Endodermal cell (in vitro differentiated cells): ENCODE measurements at regions not wholly inside any gene's neighbourhood (a gene's known extent, or its start where the extent isn't known, plus 50 kb on each side); places are given as distances from the start of the nearest gene placed in this dataset.

Source experiments
- DNase-seq: peaks from one replicate; pipeline ENCODE4 v3.0.0-alpha.2; 2017
- H3K27ac ChIP-seq: 2 replicates; pipeline ENCODE4 v1.5.1; 2013; ENCODE audit warnings: mild to moderate bottlenecking, low read depth, low read length, moderate library complexity
- H3K27me3 ChIP-seq: 2 replicates; pipeline ENCODE4 v1.6.1; 2013; ENCODE audit warnings: mild to moderate bottlenecking, low read length, moderate library complexity; ENCODE audit not compliant: insufficient read depth, control insufficient read depth, poor library complexity, severe bottlenecking
- H3K36me3 ChIP-seq: 2 replicates; pipeline ENCODE4 v1.7.0; 2013; ENCODE audit warnings: mild to moderate bottlenecking, low read length, moderate library complexity; ENCODE audit not compliant: control insufficient read depth, insufficient read depth
- H3K4me1 ChIP-seq: one replicate; pipeline ENCODE4 v1.7.0; 2013; ENCODE audit warnings: low read length; ENCODE audit not compliant: control insufficient read depth, insufficient read depth
- H3K4me3 ChIP-seq: 2 replicates; pipeline ENCODE4 v1.5.1; 2013; ENCODE audit warnings: mild to moderate bottlenecking, low read length, moderate library complexity
- H3K9ac ChIP-seq: 2 replicates; pipeline ENCODE4 v1.6.1; 2013; ENCODE audit warnings: mild to moderate bottlenecking, low read length, moderate library complexity; ENCODE audit not compliant: poor library complexity, severe bottlenecking; ENCODE audit errors: extremely low read depth
- H3K9me3 ChIP-seq: 2 replicates; pipeline ENCODE4 v1.6.1; 2013; ENCODE audit warnings: mild to moderate bottlenecking, low read length, moderate library complexity; ENCODE audit not compliant: control insufficient read depth
- H3K27ac Mint-ChIP-seq: 2 replicates; pipeline ENCODE4 v1.8.0; 2020; ENCODE audit warnings: mixed read lengths
- H3K27me3 Mint-ChIP-seq: 2 replicates; pipeline ENCODE4 v1.8.0; 2021; ENCODE audit warnings: mild to moderate bottlenecking, mixed read lengths; ENCODE audit not compliant: insufficient read depth
- H3K36me3 Mint-ChIP-seq: 2 replicates; pipeline ENCODE4 v1.8.0; 2020; ENCODE audit warnings: low read depth, mixed read lengths
- H3K4me1 Mint-ChIP-seq: 2 replicates; pipeline ENCODE4 v1.8.0; 2020; ENCODE audit warnings: mixed read lengths
- H3K4me3 Mint-ChIP-seq: 2 replicates; pipeline ENCODE4 v1.8.0; 2020; ENCODE audit warnings: mild to moderate bottlenecking, moderate library complexity, mixed read lengths
- H3K9me3 Mint-ChIP-seq: 2 replicates; pipeline ENCODE4 v1.8.0; 2020; ENCODE audit warnings: mild to moderate bottlenecking, mixed read lengths
- WGBS, 2 experiments: methylation state at CpG; one replicate each; pipeline versions ENCODE4 v1.1.5 to v1.1.7; 2013; ENCODE audit warnings: missing lambda C conversion rate in 2 of 2, mixed read lengths in 1 of 2; ENCODE audit not compliant: insufficient coverage in 1 of 2, insufficient read length in 1 of 2; 5-methylcytosine and 5-hydroxymethylcytosine counted together
- TF ChIP-seq, protein P1 (sequence below): fragments of 200-600 bp; sonication (generic); conservative IDR thresholded peaks from 2 replicates; pipeline ENCODE4 v1.5.0; 2021; ENCODE audit warnings: antibody characterized with exemption, mild to moderate bottlenecking

DNA sequence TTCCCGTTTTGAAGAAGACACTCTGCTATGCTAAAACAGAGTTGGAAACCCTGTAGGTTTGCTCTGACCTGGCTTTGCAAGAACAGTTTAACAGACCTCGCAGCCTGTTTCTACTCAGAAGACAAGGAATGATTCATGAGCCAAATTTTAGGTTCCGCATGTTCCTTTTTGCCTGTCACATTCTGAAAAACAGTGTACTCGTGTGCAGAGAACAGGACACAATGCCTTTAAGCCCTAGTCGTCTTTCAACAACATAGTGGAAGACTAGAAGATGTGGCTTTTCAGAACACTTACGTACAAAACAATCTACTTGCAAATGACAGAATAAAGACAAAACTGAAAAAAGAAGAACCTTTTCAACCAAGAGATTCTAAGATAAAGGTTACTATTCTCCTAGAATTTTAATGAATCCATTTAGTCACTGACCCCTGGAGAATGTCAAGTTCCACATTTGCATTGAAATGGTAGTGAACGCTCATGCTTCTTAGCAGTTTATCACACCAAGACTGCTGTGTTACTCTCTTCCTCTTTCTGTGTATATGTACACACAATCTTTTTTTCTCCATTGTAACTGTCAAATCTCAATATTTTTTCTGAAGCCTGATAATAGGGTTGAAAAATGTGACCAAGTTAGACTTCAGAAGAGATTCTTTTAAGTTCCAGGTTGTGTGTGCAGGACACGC lies 220.7 kb upstream of the NRSN1 start:
- no peak overlapping the region for H3K9ac ChIP-seq
- 69 to 76% methylated on average over 6 to 8 of the region's 8 CpGs for WGBS, 2 experiments
- Mint-ChIP-seq H3K27ac (no peak overlapping the region), H3K9me3 (no peaks in the 10 kb centered on the region), H3K27me3 (no peaks in the 10 kb centered on the region), H3K36me3 (no peaks in the 10 kb centered on the region), H3K4me1 (no peaks in the 10 kb centered on the region), H3K4me3 (no peak overlapping the region)
- TF ChIP-seq, protein P1, sequence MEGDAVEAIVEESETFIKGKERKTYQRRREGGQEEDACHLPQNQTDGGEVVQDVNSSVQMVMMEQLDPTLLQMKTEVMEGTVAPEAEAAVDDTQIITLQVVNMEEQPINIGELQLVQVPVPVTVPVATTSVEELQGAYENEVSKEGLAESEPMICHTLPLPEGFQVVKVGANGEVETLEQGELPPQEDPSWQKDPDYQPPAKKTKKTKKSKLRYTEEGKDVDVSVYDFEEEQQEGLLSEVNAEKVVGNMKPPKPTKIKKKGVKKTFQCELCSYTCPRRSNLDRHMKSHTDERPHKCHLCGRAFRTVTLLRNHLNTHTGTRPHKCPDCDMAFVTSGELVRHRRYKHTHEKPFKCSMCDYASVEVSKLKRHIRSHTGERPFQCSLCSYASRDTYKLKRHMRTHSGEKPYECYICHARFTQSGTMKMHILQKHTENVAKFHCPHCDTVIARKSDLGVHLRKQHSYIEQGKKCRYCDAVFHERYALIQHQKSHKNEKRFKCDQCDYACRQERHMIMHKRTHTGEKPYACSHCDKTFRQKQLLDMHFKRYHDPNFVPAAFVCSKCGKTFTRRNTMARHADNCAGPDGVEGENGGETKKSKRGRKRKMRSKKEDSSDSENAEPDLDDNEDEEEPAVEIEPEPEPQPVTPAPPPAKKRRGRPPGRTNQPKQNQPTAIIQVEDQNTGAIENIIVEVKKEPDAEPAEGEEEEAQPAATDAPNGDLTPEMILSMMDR: no peak
- H3K9me3 ChIP-seq: no peaks in the 10 kb centered on the region
- H3K27ac ChIP-seq: no peak overlapping the region
- H3K27me3 ChIP-seq: no peaks in the 10 kb centered on the region
- H3K4me1 ChIP-seq: no peaks in the 10 kb centered on the region
- no peak for DNase-seq
- no peak overlapping the region for H3K4me3 ChIP-seq
- no peaks in the 10 kb centered on the region for H3K36me3 ChIP-seq

DNA sequence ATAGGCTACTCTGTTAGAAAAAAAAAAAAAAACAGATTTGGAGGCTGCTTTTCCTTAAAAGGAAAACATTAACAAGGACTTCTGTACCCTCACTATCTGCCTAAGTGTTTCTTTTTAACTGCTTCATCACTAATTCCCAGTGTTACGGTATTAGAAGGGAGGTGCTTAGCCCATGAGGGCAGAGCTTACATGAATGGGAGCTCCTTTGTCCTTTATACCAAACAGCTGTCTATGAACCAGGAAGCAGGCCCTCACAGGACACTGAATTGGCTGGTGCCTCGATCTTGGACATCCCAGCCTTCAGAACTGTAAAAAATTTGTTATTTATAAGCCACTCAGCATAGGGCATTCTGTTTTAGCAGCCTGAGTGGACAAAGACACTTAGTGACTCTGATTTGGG lies 215.6 kb upstream of the NRSN1 start:
- WGBS, 2 experiments: 83 to 91% methylated on average over 1 to 2 of the region's 2 CpGs

DNA sequence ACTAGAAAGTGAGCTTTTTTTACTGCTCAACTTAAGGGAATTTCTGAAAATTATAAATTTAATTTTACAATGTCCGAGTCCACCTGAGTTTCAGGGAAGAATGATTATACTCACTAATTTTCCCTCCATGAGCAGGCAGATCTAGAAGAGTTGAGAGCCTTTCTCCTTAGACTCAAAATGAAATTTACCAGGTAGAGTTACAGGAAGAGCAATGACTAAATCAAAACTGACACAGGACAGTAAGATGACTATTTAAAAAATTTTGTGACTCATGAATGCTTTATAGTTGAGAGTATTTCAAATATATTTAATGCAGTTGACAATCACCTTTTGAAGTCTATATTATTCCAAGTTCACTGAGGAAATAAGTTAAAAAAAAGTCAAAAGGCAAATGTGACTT lies 198.1 kb upstream of the NRSN1 start:
- Histone ChIP-seq H3K36me3 (no peaks in the 10 kb centered on the region), H3K9me3 (no peaks in the 10 kb centered on the region), H3K9ac (no peak overlapping the region), H3K4me3 (no peak overlapping the region), H3K4me1 (no peaks in the 10 kb centered on the region), H3K27ac (no peak overlapping the region), H3K27me3 (no peaks in the 10 kb centered on the region)
- Mint-ChIP-seq H3K27me3 (no peaks in the 10 kb centered on the region), H3K4me1 (no peaks in the 10 kb centered on the region), H3K9me3 (no peaks in the 10 kb centered on the region), H3K36me3 (no peaks in the 10 kb centered on the region), H3K27ac (no peak overlapping the region), H3K4me3 (no peak overlapping the region)
- no peak for DNase-seq
- 100% methylated on average over 1 of the region's 1 CpG for WGBS, 2 experiments
- TF ChIP-seq, protein P1: no peak

More for the DNA sequence above, 215.6 kb upstream of the NRSN1 start:
- H3K4me1 Mint-ChIP-seq: no peaks in the 10 kb centered on the region
- no peak overlapping the region for H3K9ac ChIP-seq
- H3K9me3 ChIP-seq: no peaks in the 10 kb centered on the region
- no peaks in the 10 kb centered on the region for H3K27me3 Mint-ChIP-seq
- no peaks in the 10 kb centered on the region for H3K9me3 Mint-ChIP-seq
- H3K36me3 ChIP-seq: no peaks in the 10 kb centered on the region
- H3K27ac Mint-ChIP-seq: no peak overlapping the region
- H3K4me3 Mint-ChIP-seq: no peak overlapping the region
- no peaks in the 10 kb centered on the region for H3K27me3 ChIP-seq
- no peak overlapping the region for H3K27ac ChIP-seq
- TF ChIP-seq, protein P1: no peak
- H3K4me1 ChIP-seq: no peaks in the 10 kb centered on the region
- no peaks in the 10 kb centered on the region for H3K36me3 Mint-ChIP-seq
- DNase-seq: no peak
- no peak overlapping the region for H3K4me3 ChIP-seq
